Psoas muscle (tissue), 7 donors: ENCODE measurements at regions not wholly inside any gene's neighbourhood (a gene's known extent, or its start where the extent isn't known, plus 50 kb on each side); places are given as distances from the start of the nearest gene placed in this dataset.

Source experiments
- ATAC-seq, 4 donors: fragments of 200-7000 bp; cut with Tn5 transposase; one replicate each; pipeline ENCODE4 v1.9.1; 2020; ENCODE audit warnings: moderate library complexity in 3 of 4, mild to moderate bottlenecking in 2 of 4
- DNase-seq, 2 donors: peaks; one replicate each; pipeline ENCODE4 v3.0.0-alpha.2; 2020
- H3K27ac ChIP-seq: fragments of 200-600 bp; one replicate; pipeline ENCODE4 v1.8.0; 2022
- H3K27me3 ChIP-seq, 3 donors: fragments of 200-600 bp in 1 of 3; one replicate each; pipeline versions ENCODE4 v1.6.1 to v1.8.0; 2013 to 2022; ENCODE audit warnings: low read length in 2 of 3, mild to moderate bottlenecking in 2 of 3, moderate library complexity in 1 of 3; ENCODE audit not compliant: insufficient read depth in 3 of 3
- H3K36me3 ChIP-seq, 2 donors: fragments of 200-600 bp in 1 of 2; one replicate each; pipeline versions ENCODE4 v1.6.1 to v1.8.0; 2013 to 2022; ENCODE audit warnings: low read depth in 1 of 2, mild to moderate bottlenecking in 1 of 2, moderate library complexity in 1 of 2; ENCODE audit not compliant: insufficient read depth in 1 of 2
- H3K4me1 ChIP-seq: fragments of 200-600 bp; one replicate; pipeline ENCODE4 v1.8.0; 2022
- H3K4me3 ChIP-seq: fragments of 200-600 bp; one replicate; pipeline ENCODE4 v1.8.0; 2022; ENCODE audit warnings: mild to moderate bottlenecking
- H3K9me3 ChIP-seq: fragments of 200-600 bp; one replicate; pipeline ENCODE4 v1.8.0; 2022
- CTCF ChIP-seq: fragments of 200-600 bp; IDR thresholded peaks from one replicate; pipeline ENCODE4 v1.8.0; 2022; ENCODE audit warnings: antibody characterized with exemption
- WGBS, 3 donors: extraction: QIAGEN DNeasy Blood & Tissue Kit; methylation state at CpG; one replicate each; pipeline versions ENCODE4 v1.1.6 to v1.1.7; 2013; 5-methylcytosine and 5-hydroxymethylcytosine counted together
- intact Hi-C, 2 donors: fragments of 100-400 bp; cut with DNase I; formaldehyde crosslinking; loops; one replicate each; pipeline versions ENCODE4 v1.11.0 to v1.14.2; 2022
- donor health status: healthy with polysubstance abuse.
- donor health status: DM: no; HTN: no; CAD: no; lungs with moderate emphysema.
- donor health status: Bipolar disorder and iron deficiency.
- donor health status: healthy.
- donor health status: DM: yes; HTN: yes; CAD: no.
- donor health status: DM: no; HTN: no; CAD: no.
- donor health status: DM: yes; HTN: yes; CAD: no.

GRCh38 chr15:47390208-47390765 lies 327.0 kb upstream of the SEMA6D start:
- WGBS, 3 donors: 79 to 87% (median 84%) methylated on average over 2 of the region's 2 CpGs
- Histone ChIP-seq H3K36me3 (no peaks in the 10 kb centered on the region), H3K4me1 (no peaks in the 10 kb centered on the region), H3K9me3 (no peaks in the 10 kb centered on the region), H3K4me3 (no peak overlapping the region), H3K27ac (no peak overlapping the region), H3K27me3 (peaks cover 0 to 4% (median 3%) of the 10 kb centered on the region in 3 donors)
- ATAC-seq: no peak
- TF ChIP-seq CTCF: no peak
- intact Hi-C loops: no loop called here
- DNase-seq: no peak

- H3K4me1 ChIP-seq: no peaks in the 10 kb centered on the region
- no peak overlapping the region for H3K27ac ChIP-seq
- no peaks in the 10 kb centered on the region for H3K9me3 ChIP-seq
- no peaks in the 10 kb centered on the region for H3K36me3 ChIP-seq
- intact Hi-C loops: no loop called here
- no peak for TF ChIP-seq CTCF
- WGBS, 3 donors: 45 to 65% (median 63%) methylated on average over 6 of the region's 6 CpGs
- H3K27me3 ChIP-seq: peaks cover 0 to 4% (median 3%) of the 10 kb centered on the region in 3 donors
- H3K4me3 ChIP-seq: no peak overlapping the region
- ATAC-seq: no peak
- no peak for DNase-seq
These were observed 323.0 kb upstream of the SEMA6D start for GRCh38 chr15:47394286-47394809.

- intact Hi-C loops: no loop called here
- DNase-seq (no peak), ATAC-seq (no peak)
- Histone ChIP-seq H3K4me1 (no peaks in the 10 kb centered on the region), H3K27ac (no peak overlapping the region), H3K36me3 (no peaks in the 10 kb centered on the region), H3K4me3 (no peak overlapping the region), H3K27me3 (peaks cover 0 to 4% (median 3%) of the 10 kb centered on the region in 3 donors), H3K9me3 (no peaks in the 10 kb centered on the region)
- no peak for TF ChIP-seq CTCF
These were observed 322.2 kb upstream of the SEMA6D start for GRCh38 chr15:47395076-47395475.

- intact Hi-C loops: no loop called here
- Histone ChIP-seq H3K36me3 (no peaks in the 10 kb centered on the region), H3K27me3 (peaks cover 0 to 3% (median 0%) of the 10 kb centered on the region in 3 donors), H3K9me3 (no peaks in the 10 kb centered on the region), H3K27ac (no peak overlapping the region), H3K4me1 (no peaks in the 10 kb centered on the region), H3K4me3 (no peak overlapping the region)
- DNase-seq (no peak), ATAC-seq (no peak)
- TF ChIP-seq CTCF: no peak
- WGBS, 3 donors: 63 to 72% (median 68%) methylated on average over 2 of the region's 2 CpGs
These were observed 319.6 kb upstream of the SEMA6D start for GRCh38 chr15:47397655-47398054.

- Histone ChIP-seq H3K27me3 (peaks cover 0 to 3% (median 0%) of the 10 kb centered on the region in 3 donors), H3K36me3 (no peaks in the 10 kb centered on the region), H3K9me3 (no peaks in the 10 kb centered on the region), H3K27ac (no peak overlapping the region), H3K4me1 (no peaks in the 10 kb centered on the region), H3K4me3 (no peak overlapping the region)
- WGBS, 3 donors: 55 to 68% (median 60%) methylated on average over 3 of the region's 3 CpGs
- intact Hi-C loops: no loop called here
- ATAC-seq (no peak), DNase-seq (no peak)
- no peak for TF ChIP-seq CTCF
These were observed 319.2 kb upstream of the SEMA6D start for GRCh38 chr15:47398132-47398531.
